ENCODE measurements at regions not wholly inside any gene's neighbourhood (a gene's known extent, or its start where the extent isn't known, plus 50 kb on each side); places are given as distances from the start of the nearest gene placed in this dataset.
"Not testable (repeated sequence)": the region's sequence is repeated elsewhere in the genome, so short reads cannot be mapped to it uniquely, and the experiment has no call there.

DNA sequence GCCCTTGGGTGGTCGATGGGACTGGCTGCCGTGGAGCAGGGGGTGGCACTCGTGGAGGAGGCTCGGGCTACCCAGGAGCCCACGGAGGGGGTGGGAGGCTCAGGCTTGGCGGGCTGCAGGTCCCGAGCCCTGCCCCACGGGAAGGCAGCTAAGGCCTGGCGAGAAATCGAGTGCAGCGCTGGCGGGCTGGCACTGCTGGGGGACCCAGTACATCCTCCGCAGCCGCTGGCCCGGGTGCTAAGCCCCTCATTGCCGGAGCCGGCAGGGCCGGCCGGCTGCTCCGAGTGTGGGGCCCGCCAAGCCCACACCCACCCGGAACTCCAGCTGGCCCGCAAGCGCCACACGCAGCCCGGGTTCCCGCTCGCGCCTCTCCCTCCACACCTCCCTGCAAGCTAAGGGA, 435.6 kb downstream of the RWDD3 start:
- not testable (repeated sequence) for TF ChIP-seq ZNF24 (IDR thresholded peaks at IDR 0.05); RFX5 (IDR thresholded peaks at IDR 0.05; ENCODE audit: low read depth, low read length); POLR2A (IDR thresholded peaks at IDR 0.05; ENCODE audit: insufficient read depth in 1 of 2, low read depth in 2 of 2, low read length in 2 of 2); RAD21 (CRISPR knock-in tag; IDR thresholded peaks at IDR 0.05); NFE2L2 (IDR thresholded peaks at IDR 0.05; ENCODE audit: low read length); FOXA3 (CRISPR knock-in tag; IDR thresholded peaks at IDR 0.05); AGO2 (optimal IDR thresholded peaks at IDR 0.05; ENCODE audit: low read depth, low read length); ZNF549 (CRISPR knock-in tag; IDR thresholded peaks at IDR 0.05); HDAC6 (IDR thresholded peaks at IDR 0.05; ENCODE audit: low read depth, low read length); ZBTB7A (CRISPR knock-in tag; IDR thresholded peaks at IDR 0.05); TARDBP (CRISPR knock-in tag; IDR thresholded peaks at IDR 0.05); GABPB1 (CRISPR knock-in tag; IDR thresholded peaks at IDR 0.05)
- TF ChIP-seq, protein P1, sequence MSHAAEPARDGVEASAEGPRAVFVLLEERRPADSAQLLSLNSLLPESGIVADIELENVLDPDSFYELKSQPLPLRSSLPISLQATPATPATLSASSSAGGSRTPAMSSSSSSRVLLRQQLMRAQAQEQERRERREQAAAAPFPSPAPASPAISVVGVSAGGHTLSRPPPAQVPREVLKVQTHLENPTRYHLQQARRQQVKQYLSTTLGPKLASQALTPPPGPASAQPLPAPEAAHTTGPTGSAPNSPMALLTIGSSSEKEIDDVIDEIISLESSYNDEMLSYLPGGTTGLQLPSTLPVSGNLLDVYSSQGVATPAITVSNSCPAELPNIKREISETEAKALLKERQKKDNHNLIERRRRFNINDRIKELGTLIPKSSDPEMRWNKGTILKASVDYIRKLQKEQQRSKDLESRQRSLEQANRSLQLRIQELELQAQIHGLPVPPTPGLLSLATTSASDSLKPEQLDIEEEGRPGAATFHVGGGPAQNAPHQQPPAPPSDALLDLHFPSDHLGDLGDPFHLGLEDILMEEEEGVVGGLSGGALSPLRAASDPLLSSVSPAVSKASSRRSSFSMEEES (CRISPR knock-in tag; IDR thresholded peaks at IDR 0.05) = not testable (repeated sequence)
